ENCODE measurements at regions not wholly inside any gene's neighbourhood (a gene's known extent, or its start where the extent isn't known, plus 50 kb on each side); places are given as distances from the start of the nearest gene placed in this dataset.

GRCh38 chr1:201707027-201707426, 121.9 kb upstream of the IPO9 start:
- TF ChIP-seq CTCF (IDR thresholded peaks at IDR 0.05; ENCODE audit: low read depth, low read length, missing input control) (no peak), ATF3 (IDR thresholded peaks at IDR 0.05) (no peak), REST (IDR thresholded peaks at IDR 0.05) (no peak), YY1 (IDR thresholded peaks at IDR 0.05) (no peak), JUND (IDR thresholded peaks at IDR 0.05) (no peak), GABPA (IDR thresholded peaks at IDR 0.05 in 1 of 2, conservative IDR thresholded peaks at IDR 0.05 in 1 of 2) (no peak)

All from liver (tissue), 3 donors.